Neural cell (in vitro differentiated cells): ENCODE measurements at regions not wholly inside any gene's neighbourhood (a gene's known extent, or its start where the extent isn't known, plus 50 kb on each side); places are given as distances from the start of the nearest gene placed in this dataset.

Experiments
- H2AFZ ChIP-seq: fragments of 200-600, 300-800 bp; sonication (generic), shearing (Covaris generic); 2 replicates; pipeline ENCODE4 v1.6.0; 2014; ENCODE audit warnings: low read depth, mild to moderate bottlenecking, antibody characterized with exemption, low read length, moderate library complexity
- H3F3A ChIP-seq: fragments of 200-600 bp; shearing (Covaris generic); 2 replicates; pipeline ENCODE4 v1.6.1; 2016; ENCODE audit warnings: mild to moderate bottlenecking, moderate library complexity, mixed read lengths, antibody characterized with exemption, low read length; ENCODE audit not compliant: insufficient read depth, poor library complexity, severe bottlenecking
- H3K27ac ChIP-seq: fragments of 200-600, 300-800 bp; sonication (generic), shearing (Covaris generic); 2 replicates; pipeline ENCODE4 v1.5.1; 2014; ENCODE audit warnings: mild to moderate bottlenecking, low read length, moderate library complexity
- H3K27me3 ChIP-seq: fragments of 300-800, 200-600 bp; sonication (generic), shearing (Covaris generic); 2 replicates; pipeline ENCODE4 v1.6.0; 2014; ENCODE audit warnings: mild to moderate bottlenecking, low read depth, low read length, moderate library complexity; ENCODE audit not compliant: insufficient read depth
- H3K36me3 ChIP-seq: fragments of 300-800, 200-600 bp; sonication (generic), shearing (Covaris generic); 2 replicates; pipeline ENCODE4 v1.5.1; 2014; ENCODE audit warnings: mild to moderate bottlenecking, antibody characterized with exemption, low read length, moderate library complexity; ENCODE audit not compliant: insufficient read depth
- H3K4me2 ChIP-seq: fragments of 300-800, 200-600 bp; sonication (generic), shearing (Covaris generic); 2 replicates; pipeline ENCODE4 v1.6.0; 2014; ENCODE audit warnings: mild to moderate bottlenecking, low read length
- H3K4me3 ChIP-seq: fragments of 300-800, 200-600 bp; sonication (generic), shearing (Covaris generic); 2 replicates; pipeline ENCODE4 v1.5.1; 2014; ENCODE audit warnings: mild to moderate bottlenecking, low read length, moderate library complexity
- H3K79me2 ChIP-seq: fragments of 200-600 bp; shearing (Covaris generic); replicated peaks from 2 replicates; pipeline ENCODE4 v1.6.0; 2014; ENCODE audit warnings: mild to moderate bottlenecking, low read length, moderate library complexity; ENCODE audit not compliant: insufficient read depth
- H3K9ac ChIP-seq: fragments of 300-800, 200-600 bp; sonication (generic), shearing (Covaris generic); 2 replicates; pipeline ENCODE4 v1.6.1; 2016; ENCODE audit warnings: mild to moderate bottlenecking, low read length, mixed read lengths
- H3K9me2 ChIP-seq: fragments of 200-600 bp; shearing (Covaris generic); 2 replicates; pipeline ENCODE4 v1.6.1; 2016; ENCODE audit warnings: mild to moderate bottlenecking, low read length, mixed read lengths; ENCODE audit not compliant: insufficient read depth
- H3K9me3 ChIP-seq: fragments of 200-600, 300-800 bp; sonication (generic), shearing (Covaris generic); 2 replicates; pipeline ENCODE4 v1.6.1; 2016; ENCODE audit warnings: mild to moderate bottlenecking, mixed run types, low read length, moderate library complexity, mixed read lengths
- H4K20me1 ChIP-seq: fragments of 200-600 bp; shearing (Covaris generic); 2 replicates; pipeline ENCODE4 v1.6.1; 2016; ENCODE audit warnings: mild to moderate bottlenecking, mixed run types; ENCODE audit not compliant: insufficient read depth
- CTCF ChIP-seq: fragments of 450-650 bp; IDR thresholded peaks from 2 replicates; pipeline ENCODE4 v1.5.1; 2014; ENCODE audit warnings: antibody characterized with exemption, mild to moderate bottlenecking, moderate library complexity; ENCODE audit not compliant: poor library complexity, severe bottlenecking
- EZH2 ChIP-seq: fragments of 200-600, 300-800 bp; shearing (Covaris generic), sonication (generic); IDR thresholded peaks from 2 replicates; pipeline ENCODE4 v1.6.1; 2014; ENCODE audit warnings: antibody characterized with exemption, low read length, borderline replicate concordance, mild to moderate bottlenecking; ENCODE audit not compliant: insufficient read depth, poor library complexity, severe bottlenecking
- MXI1 ChIP-seq: fragments of 450-650 bp; conservative IDR thresholded peaks from 2 replicates; pipeline ENCODE4 v1.6.1; 2014; ENCODE audit warnings: antibody characterized with exemption, mild to moderate bottlenecking; ENCODE audit not compliant: poor library complexity, severe bottlenecking
- POLR2AphosphoS5 ChIP-seq: IDR thresholded peaks from 2 replicates; pipeline ENCODE4 v1.6.1; 2012
- RAD21 ChIP-seq: fragments of 450-650 bp; conservative IDR thresholded peaks from 2 replicates; pipeline ENCODE4 v1.6.1; 2014; ENCODE audit warnings: antibody characterized with exemption, mild to moderate bottlenecking, moderate library complexity
- TAF1 ChIP-seq: IDR thresholded peaks from 2 replicates; pipeline ENCODE4 v1.6.1; 2012; ENCODE audit warnings: low read depth

DNA sequence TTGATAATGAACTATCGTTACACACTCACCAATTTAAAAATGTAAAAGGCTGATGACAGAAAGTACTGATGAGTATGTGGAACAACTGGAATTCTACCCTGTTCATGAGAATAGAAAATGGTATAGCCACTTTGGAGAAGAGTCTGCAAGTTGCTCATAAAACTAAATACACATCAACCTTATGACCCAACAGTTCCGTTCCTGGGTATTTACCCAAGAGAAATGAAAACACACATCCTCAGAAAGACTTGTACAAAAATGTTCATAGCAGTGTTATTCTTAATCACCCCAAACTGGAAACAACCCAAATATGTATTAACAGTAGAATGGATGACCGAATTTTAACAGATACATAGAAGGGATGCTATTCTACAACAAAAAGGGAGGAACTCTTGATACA lies 145.7 kb upstream of the LRFN2 start:
- Histone ChIP-seq H3K36me3 (no peaks in the 10 kb centered on the region), H3K9ac (no peak overlapping the region), H3K9me2 (no peaks in the 10 kb centered on the region), H3K4me3 (no peak overlapping the region), H2AFZ (no peak overlapping the region), H3K9me3 (no peaks in the 10 kb centered on the region), H3F3A (no peaks in the 10 kb centered on the region), H3K27me3 (no peaks in the 10 kb centered on the region), H3K79me2 (no peaks in the 10 kb centered on the region), H3K4me2 (no peak overlapping the region), H3K27ac (no peak overlapping the region), H4K20me1 (no peaks in the 10 kb centered on the region)
- TF ChIP-seq POLR2AphosphoS5 (no peak), RAD21 (no peak)

- H3K27me3 ChIP-seq = no peaks in the 10 kb centered on the region
- no peaks in the 10 kb centered on the region for H3K79me2 ChIP-seq
- H3K9me3 ChIP-seq = no peaks in the 10 kb centered on the region
- H3K9me2 ChIP-seq = no peaks in the 10 kb centered on the region
- no peak overlapping the region for H3K4me3 ChIP-seq
- no peak overlapping the region for H3K9ac ChIP-seq
- H3K36me3 ChIP-seq = no peaks in the 10 kb centered on the region
- TF ChIP-seq TAF1 (no peak), POLR2AphosphoS5 (no peak)
- no peaks in the 10 kb centered on the region for H4K20me1 ChIP-seq
- no peak overlapping the region for H3K27ac ChIP-seq
- no peak overlapping the region for H3K4me2 ChIP-seq
- H3F3A ChIP-seq = no peaks in the 10 kb centered on the region
- H2AFZ ChIP-seq = no peak overlapping the region
Measured at GRCh38 chr6:40728643-40729042, 141.5 kb upstream of the LRFN2 start.

- Histone ChIP-seq H3K9ac (no peak overlapping the region), H3K36me3 (no peaks in the 10 kb centered on the region), H3F3A (no peaks in the 10 kb centered on the region), H3K27me3 (no peaks in the 10 kb centered on the region), H3K9me3 (no peaks in the 10 kb centered on the region), H3K4me2 (no peak overlapping the region), H3K9me2 (no peaks in the 10 kb centered on the region), H3K79me2 (no peaks in the 10 kb centered on the region), H3K27ac (peak overlapping the region; percentile 44), H3K4me3 (no peak overlapping the region), H2AFZ (no peak overlapping the region), H4K20me1 (no peaks in the 10 kb centered on the region)
- TF ChIP-seq MXI1 (no peak), POLR2AphosphoS5 (no peak), CTCF (peak; percentile 56), EZH2 (no peak), TAF1 (no peak)
Measured at GRCh38 chr6:40727271-40727670, 140.1 kb upstream of the LRFN2 start.

DNA sequence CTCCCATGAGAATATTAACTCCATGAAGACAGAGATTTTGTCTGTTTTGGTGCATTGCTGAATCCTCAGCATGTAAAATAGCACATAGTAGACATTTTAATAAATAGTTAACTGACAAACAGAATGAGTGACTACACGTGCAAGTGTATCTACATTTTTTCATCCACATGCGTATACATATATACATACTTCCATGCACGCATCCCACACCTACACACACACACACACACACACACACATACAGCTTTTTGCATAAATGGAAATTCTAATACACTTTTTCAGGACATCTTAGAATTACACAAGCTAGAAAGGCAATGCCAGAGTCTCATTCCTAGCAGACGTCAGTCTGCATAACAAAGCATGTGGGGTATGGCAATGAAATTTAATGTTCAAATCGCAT lies 139.7 kb upstream of the LRFN2 start:
- Histone ChIP-seq H2AFZ (no peak overlapping the region), H3F3A (no peaks in the 10 kb centered on the region), H3K4me3 (no peak overlapping the region), H3K36me3 (no peaks in the 10 kb centered on the region), H3K9me3 (no peaks in the 10 kb centered on the region), H3K9ac (no peak overlapping the region), H3K27ac (peak overlapping the region; percentile 44), H3K27me3 (no peaks in the 10 kb centered on the region), H3K79me2 (no peaks in the 10 kb centered on the region), H3K4me2 (no peak overlapping the region), H3K9me2 (no peaks in the 10 kb centered on the region), H4K20me1 (no peaks in the 10 kb centered on the region)
- no peak for TF ChIP-seq MXI1
